GM21723 (cell line): ENCODE measurements at regions not wholly inside any gene's neighbourhood (a gene's known extent, or its start where the extent isn't known, plus 50 kb on each side); places are given as distances from the start of the nearest gene placed in this dataset.

Experiments used
- ATAC-seq: cut with Tn5 transposase; IDR thresholded peaks from one replicate; pipeline ENCODE4 v1.9.1; 2021; ENCODE audit warnings: mild to moderate bottlenecking, moderate library complexity; ENCODE audit not compliant: unreplicated experiment

DNA sequence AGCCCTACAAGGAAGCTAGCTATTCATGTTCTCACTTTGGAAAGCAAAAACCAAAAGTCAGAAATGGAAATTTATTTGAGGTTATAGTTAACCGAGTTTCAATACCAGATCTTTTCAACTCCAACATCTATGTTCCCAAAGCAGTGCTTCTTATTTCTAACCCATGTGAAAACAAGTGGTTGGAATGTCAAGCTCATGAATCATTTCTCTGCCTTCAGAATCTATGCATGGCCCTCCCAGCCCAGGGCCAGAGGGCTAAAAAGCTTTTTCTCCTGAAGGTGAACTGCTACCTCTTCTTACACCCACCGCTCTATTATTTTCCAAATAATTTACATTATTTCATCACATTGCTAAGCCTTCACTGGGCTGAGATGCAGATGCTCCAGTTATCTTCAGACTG, 158.4 kb downstream of the SP3 start:
- ATAC-seq: no peak

DNA sequence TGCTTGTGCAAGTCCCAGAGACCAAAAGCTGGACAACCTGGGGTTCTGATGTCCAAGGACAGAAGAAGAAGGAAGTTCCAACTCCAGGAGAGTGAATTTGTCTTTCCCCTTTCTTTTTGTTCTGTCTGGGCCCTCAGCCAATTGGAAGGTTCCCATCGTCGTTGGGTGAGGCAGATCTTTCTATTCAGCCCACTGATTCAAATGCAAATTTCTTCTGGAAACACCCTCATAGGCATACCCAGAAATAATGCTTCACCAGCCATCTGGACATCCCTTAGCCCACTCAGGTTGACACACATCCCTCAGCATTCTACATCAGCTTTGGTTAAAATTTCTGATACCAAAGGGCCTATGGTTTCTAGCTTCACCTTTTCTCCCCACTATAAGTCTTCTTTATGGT, 156.5 kb downstream of the SP3 start:
- no peak for ATAC-seq

DNA sequence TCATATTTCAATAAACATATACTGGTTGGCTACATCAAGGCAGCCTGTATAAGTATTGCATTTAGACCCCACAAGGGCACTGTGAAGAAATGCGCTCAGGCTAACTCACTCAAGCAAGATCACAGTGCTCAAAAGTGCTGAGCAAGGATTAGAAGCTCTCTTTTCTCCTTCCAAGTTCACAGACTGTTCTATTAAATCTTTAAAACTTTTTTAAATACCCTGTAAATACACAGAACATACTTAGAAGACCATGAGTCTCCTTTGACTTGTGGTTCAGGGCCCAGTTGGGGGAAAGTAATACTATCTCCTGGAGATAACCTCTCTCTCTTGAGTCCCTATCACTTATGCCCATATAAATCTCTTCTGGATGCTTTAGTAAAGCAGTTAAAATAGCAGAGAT, 152.9 kb downstream of the SP3 start:
- no peak for ATAC-seq

DNA sequence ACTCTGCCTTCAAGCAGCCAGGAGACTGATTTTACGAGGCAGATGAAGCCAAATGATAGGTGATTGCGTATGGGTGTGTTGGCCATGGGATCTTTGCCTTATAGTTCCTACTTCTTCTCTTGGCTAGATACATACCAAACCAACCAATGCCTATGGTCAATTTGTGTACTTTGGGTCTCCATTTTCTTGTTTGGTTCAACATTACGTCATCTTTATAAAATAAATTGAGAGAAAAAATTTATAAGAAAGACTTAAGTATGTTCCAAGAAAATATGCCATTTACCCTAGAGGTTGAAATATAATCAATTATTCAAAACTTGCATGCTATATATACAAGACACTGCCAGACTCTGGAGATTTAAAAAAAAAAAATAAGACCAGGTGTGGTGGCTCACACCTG, 150.9 kb downstream of the SP3 start:
- ATAC-seq: no peak

DNA sequence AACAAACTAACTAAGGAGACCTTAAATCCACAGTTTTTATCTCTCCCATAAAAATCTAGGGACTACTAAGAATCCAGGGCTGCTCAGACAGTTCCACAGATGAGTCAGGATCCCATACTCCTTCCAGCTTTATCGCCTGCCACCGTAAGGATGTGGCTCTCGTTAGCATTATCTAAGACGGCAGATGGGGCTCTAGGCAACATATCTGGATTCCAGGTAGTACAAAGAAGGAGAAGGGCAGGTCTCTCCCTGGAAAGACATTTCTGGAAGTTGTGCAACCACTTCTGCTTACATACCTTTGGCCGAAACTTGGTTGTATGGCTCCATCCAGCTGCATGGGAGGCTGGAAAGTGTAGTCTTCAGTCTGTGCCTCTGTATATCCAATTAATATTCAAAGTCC, 149.4 kb downstream of the SP3 start:
- no peak for ATAC-seq

DNA sequence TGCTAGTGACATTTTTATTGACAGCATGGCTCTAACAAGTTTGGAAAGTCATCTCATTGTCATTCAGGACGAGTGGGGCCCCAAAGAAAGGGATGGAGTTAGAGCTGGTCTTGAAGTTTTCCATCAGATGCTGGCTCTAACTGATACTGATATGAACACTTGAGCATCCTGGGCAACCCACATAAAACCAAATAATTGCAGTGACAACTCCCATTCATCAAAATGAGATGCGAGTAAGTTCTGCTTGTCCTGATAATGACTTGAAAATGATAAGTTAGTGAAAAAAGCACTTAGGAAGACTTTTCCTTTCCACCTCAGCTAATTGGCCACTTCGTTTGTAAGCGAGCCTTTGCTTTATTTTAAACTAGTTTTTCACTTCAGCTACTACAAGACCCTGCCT, 147.6 kb downstream of the SP3 start:
- no peak for ATAC-seq

DNA sequence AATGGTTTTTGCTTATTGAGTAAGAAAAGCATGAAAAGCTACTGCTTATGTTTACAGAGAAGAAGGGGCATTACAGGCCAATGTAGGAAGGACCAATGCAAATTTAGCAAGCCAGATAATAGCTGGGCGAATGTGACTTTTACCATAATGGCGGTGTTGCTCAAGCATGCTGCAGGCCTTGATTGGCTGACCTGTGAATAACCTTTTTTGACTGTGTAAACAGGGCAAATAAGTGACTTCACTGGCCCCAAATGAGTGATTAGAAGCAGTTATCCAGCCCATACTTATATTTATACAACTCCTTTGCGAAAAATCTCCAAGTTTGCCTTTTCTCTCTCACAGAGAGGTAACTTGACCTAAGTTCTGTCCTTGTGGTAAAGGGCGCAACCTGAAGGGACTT, 146.9 kb downstream of the SP3 start:
- ATAC-seq: no peak

DNA sequence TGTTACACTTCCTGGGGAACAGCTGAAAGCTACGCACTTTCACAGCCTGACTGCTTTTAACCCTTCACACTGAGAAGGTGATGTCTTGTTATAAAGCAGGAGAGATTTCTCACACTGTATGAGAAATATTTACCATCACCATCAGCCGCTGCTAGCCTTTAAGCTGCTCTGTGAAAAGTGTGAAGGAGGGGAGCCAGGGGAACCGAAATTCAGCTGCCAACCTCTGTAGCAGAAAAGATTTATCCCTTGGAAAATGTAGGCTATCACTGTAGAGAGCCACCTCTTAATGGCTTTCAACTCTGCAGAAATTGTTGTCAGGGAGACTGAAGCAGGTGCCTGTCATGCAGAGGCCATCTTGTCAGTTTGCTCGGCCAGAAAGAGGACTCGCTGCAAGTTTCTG, 145.3 kb downstream of the SP3 start:
- ATAC-seq: no peak

DNA sequence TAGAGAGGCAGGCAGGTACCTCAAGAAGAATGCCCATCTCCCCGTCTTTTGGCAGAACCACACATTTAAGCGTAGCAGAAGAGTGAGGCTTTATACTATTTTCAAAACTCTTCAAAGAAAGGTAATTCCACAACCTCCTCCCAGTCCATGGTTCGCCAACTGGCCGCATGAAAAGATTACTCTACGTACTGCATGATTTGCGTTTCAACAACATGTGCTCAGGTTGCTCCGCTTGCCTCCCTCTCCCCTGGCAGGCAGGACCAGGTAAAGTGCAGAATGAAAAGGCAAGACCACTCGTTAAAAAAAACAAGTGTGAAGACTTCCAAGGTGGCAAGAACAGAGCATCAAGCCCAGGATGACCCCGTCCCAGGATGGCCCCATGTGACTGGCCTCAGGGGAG, 143.7 kb downstream of the SP3 start:
- ATAC-seq: no peak

DNA sequence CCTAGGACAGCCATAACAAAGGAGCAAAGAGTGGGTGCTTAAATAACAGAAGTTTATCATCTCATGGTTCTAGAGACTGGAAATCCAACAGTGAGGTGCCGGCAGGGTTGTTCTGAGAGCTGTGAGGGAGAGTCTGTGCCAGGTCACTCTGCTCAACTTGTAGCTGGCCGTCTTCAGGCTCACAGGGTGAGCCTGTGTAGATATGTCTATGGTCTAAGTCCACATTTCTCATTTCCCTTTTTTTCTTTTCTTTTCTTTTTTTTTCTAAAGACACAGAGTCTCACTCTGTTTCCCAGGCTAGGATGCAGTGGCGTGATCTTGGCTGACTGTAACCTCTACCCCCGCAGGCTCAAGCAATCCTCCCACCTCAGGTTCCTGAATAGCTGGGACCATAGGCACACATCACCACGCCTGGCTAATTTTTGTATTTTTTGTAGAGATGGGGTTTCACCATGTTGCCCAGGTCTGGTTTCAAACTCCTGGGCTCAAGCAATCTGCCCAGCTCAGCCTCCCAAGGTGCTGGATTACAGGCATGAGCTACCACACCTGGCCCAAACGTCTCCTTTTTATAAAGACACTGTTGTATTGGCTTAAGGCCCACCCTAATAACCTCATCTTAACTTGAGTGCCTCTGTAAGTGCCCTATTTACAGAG, 142.2 kb downstream of the SP3 start:
- no peak for ATAC-seq

DNA sequence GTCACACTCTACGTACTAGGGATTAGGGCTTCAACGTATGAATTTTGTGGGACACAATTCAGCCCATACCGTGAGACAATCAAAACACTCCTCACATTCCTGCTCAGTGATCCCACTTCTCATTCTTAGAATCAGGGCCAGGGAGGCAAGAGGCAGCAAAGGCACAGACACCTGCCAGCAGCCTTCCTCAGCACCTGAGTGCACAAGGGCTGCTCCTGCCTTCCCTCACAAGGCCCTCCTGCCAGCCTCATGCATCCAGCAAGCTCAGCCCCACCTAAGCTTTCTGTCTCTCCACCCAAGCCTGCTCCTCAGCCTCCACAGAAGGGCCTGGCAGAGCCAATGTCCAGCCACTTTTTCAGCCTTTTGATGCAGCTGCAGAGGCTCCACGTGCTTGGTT, 141.6 kb downstream of the SP3 start:
- ATAC-seq: no peak

DNA sequence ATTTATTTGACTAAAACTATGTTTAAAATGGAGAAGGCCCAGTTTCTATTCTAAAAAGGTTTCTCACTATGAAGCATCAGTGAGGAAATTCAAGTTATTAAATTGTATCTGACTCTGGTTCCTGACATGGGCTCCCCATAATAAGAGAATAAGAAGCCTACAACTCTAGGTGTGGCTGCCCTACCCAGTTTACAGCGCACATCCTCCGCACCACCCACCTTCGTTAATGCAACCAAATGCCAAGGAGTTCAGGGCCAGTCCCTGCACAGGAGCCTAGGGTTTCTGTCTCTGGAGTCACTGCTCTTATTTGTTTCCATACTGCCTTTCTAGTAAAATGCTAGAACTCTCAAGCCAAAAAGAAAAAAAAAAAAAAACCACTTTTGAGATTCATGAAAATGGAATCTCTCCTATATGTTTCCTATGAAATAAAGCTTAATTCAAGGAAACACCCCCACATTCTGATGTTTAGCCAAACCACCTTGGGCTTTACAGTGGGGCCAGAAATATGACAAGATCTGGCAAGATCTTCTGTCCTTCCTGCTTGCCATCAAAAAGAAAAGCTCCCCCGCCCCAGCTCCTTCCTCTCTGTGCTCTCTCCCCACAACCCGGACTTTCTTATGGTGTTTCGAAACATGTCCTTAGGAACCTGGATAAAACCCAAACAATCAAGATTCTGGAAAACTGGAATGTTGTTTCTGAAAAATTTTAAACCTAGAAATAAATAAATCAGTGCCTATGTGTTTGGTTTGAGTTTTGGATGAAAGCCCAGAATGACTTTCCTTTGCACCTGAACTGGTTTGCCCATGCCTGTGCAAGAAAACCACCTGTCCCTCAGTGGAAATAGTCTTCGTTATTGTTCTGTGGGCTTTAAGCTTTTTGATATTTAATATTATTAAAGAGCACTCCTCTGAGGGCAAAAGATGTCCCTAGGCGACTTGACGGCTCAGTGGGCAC, 136.7 kb downstream of the SP3 start:
- no peak for ATAC-seq

DNA sequence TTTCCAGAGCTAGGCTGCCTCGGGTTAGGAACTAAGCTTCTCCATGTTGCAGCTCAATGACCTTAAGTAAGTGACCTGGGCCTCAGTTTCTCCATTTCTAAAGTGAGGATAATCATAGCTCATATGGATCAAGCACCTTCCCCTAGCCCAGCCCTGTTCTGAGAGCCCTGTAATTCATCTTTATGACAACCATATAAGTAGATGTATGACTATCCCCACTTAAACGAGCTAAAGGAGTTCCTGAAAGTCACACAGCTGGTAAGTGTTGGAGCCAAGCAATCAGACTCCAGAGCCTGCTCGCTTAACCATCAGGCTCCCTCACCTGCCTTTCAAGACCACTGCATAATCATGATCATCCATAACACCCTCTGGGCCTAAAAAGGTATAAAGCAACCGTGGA, 135.4 kb downstream of the SP3 start:
- no peak for ATAC-seq

DNA sequence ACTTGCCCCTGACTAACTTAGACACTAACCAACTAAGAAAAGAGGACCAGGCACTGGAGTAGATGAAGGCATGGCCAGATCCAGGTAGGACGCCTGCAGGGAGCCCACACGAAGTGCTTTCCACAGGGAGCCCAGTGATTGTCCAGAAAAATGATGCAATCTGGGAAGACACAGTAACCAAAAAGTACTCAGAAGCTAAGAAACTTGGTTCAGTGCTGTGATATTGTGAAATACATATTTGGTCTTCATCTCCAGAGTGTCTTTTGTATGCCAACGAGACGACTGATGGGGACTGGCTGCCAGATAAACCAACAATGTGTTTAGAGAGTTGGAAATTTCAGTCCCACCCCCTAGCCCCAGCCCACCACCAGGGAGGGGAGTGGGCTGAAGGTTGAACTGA, 135.0 kb downstream of the SP3 start:
- ATAC-seq: no peak

DNA sequence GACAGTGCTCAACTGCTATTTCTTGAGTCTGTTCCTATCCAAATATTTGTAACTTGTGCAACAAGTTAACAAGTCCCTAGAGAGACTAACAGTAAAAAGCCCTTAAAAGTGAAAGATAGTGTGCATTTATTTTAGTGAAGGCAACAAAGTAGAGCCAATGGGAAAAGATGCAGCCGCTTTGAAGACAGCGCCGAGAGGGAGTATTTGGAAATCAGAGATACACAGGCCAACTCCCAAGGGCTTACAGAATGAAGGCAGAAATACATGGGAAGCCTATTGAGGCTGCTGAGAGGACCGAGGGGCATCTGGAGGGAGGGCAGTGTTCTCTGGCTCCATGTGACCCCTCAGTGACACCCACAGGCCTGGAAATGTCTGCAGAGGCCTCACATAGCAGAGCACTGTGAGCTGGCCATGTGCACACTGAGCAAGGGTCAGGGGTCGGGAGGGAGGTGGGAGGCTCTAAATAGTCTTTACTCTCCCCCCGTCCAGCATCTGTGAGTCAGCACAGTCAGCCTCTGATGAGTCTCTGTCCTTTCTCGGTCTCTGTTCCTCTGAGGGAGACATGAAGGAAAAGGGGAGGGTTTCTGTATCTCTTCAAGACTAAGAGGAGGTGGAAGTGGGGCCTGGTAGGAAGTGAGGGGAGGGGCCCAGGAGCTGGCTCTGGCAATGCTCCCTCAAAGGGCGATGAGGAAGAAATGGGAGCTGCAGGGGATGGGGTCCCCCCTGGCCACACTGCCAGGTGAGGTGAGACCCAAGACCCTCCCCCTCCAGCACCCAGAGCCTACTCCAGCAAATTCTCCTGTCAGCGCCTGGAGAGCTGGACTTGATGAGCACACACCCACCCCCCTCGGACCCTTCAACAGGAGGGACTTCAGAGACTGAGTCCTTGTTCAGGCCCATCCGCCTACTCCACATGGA, 133.6 kb downstream of the SP3 start:
- ATAC-seq: no peak

DNA sequence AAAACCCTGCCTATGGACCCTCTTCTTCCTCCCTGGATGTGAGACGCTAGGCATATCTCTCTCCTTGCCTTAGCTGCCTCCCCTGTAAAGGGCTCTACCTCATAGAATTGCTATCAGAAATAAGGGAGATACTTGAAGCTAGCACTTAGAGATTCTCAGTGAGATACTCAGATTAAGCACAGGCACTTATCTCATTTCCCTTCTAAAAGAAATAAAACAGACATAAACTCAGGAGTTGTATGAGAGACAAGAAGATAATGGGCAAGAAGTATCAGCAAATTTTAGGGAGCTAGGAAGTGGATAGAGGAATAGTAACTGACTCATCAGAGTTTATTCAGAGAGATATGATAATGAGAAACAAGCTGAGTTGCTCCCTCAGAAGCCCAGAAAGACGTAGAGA, 131.0 kb downstream of the SP3 start:
- ATAC-seq: no peak

DNA sequence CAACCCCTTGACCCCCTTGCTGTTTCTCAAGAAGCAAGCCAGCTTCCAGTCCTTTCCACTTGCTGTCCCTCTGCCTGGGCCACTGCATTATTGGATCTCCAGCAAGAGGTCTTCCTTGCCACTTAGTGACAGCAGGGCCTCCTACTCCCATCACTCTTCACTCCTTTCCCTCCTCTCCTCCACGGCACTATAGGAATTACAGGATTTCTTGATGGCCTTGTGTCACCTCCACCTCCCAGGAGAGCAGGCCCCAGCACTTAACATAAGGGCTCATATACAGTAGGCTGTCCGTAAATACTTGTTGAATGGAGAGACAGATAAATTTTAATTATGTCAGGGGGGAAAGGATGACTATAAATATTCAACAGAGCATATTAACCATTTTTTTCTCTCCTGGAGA, 129.4 kb downstream of the SP3 start:
- ATAC-seq: no peak

DNA sequence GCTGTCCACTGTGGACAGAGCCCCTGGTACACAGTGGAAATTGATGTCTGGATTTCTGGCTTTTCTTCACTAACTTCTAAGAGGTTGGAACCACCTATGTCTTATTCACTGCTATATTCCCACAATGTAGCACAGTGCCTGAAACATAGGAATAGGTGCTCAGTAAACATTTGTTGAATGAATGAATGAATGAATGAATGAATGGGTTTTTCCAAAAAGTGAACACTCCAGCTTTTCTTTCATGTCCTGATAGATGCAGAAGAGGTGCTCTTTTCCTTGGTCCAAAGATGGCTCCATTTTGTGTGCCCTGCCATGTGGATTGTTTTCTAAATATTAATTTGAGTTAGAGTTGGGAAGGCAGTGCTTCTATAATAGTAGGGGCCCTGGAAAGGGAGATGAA, 124.1 kb downstream of the SP3 start:
- no peak for ATAC-seq

DNA sequence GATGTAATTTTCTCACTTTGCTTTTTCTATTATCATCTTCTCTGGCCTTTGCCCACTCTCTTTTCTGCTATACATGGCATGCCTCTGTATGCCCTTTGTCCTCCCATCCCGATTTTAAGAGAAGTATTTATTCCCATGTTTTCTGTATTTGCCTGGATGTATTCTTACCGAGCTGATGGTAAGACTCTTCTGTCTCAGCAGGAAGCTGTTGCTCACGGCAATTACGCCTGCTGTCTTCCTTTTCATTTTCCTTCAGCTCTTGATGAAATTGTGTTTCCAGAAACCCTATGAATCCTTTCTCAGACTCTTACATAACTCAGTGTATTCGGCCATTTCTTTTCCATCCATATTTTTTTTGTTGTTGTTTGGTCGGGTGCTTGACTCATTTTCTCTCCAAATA, 121.6 kb downstream of the SP3 start:
- no peak for ATAC-seq

DNA sequence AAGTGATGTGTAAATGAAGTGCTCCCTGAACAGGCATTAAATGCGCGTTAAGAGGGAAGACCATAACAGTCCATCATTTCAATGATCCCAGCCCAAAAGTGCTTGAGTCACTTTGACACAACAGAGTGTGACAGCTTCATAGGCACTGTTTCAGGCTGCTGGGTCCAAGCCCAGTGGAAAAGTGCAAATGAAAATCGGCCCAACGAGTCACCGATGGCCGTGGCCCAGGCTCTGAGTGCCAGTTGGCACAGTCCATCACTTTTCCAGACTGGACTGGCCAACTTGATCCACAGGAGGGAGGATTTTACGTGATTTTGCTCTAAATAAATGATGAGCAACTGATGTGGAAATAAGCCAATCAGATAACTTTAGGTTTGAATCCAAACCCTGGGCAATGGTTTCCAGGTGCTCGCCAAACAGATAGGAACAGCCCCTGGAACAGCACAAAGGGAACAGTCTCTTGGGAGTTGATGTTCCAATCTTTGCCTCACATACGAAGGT, 114.0 kb downstream of the SP3 start:
- no peak for ATAC-seq

DNA sequence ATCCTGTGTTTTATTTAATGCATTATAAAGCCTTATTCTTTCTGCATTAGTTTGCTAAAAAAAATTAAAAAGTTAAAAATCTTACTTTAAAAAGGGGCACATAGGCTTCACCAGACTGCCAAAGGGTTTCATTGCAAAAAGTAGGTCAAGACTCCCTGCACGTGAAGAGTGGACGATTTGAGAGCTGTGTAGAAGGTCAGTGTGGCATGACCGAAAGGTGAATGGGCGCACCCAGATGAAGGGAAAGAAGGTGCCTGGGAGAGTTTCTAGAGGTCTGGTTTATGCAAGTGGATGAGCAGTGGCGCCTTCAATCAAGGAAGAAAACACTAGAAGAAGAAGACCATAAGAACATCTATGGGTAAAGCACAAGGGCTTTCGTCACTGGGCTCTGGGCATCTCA, 111.0 kb downstream of the SP3 start:
- no peak for ATAC-seq
